ENCODE measurements at regions not wholly inside any gene's neighbourhood (a gene's known extent, or its start where the extent isn't known, plus 50 kb on each side); places are given as distances from the start of the nearest gene placed in this dataset.
A peak's percentile ranks its signal among the peaks of the same experiment; 100 is the strongest.
"Not testable (repeated sequence)": the region's sequence is repeated elsewhere in the genome, so short reads cannot be mapped to it uniquely, and the experiment has no call there.

- no peak for DNase-seq (ENCODE audit: low spot score)
- no peak for TF ChIP-seq CTCF (IDR thresholded peaks at IDR 0.05)
- no peak for ATAC-seq (ENCODE audit: low FRiP score)
These were observed 200.3 kb downstream of the EDN1 start for GRCh38 chr6:12490351-12490903.

GRCh38 chr6:12490904-12491571 lies 200.9 kb downstream of the EDN1 start:
- ATAC-seq (ENCODE audit: low FRiP score) (peak; percentile 80), DNase-seq (ENCODE audit: low spot score) (no peak)
- TF ChIP-seq CTCF (IDR thresholded peaks at IDR 0.05) = no peak

- not testable (repeated sequence) for ATAC-seq (ENCODE audit: low FRiP score); DNase-seq (ENCODE audit: low spot score)
These were observed 202.8 kb downstream of the EDN1 start for GRCh38 chr6:12492929-12493328.

GRCh38 chr6:12493446-12493845 lies 203.3 kb downstream of the EDN1 start:
- no peak for TF ChIP-seq CTCF (IDR thresholded peaks at IDR 0.05)
- DNase-seq (ENCODE audit: low spot score) = no peak
- ATAC-seq (ENCODE audit: low FRiP score) = no peak

GRCh38 chr6:12494161-12494560 lies 204.0 kb downstream of the EDN1 start:
- no peak for TF ChIP-seq CTCF (IDR thresholded peaks at IDR 0.05)
- no peak for ATAC-seq (ENCODE audit: low FRiP score)

GRCh38 chr6:12501990-12502389 lies 211.8 kb downstream of the EDN1 start:
- ATAC-seq (ENCODE audit: low FRiP score) = no peak
- TF ChIP-seq CTCF (IDR thresholded peaks at IDR 0.05) = no peak
- DNase-seq (ENCODE audit: low spot score) = no peak

More at GRCh38 chr6:12494161-12494560, 204.0 kb downstream of the EDN1 start:
- DNase-seq (ENCODE audit: low spot score) = no peak

GRCh38 chr6:12504325-12504966 lies 212.1 kb upstream of the PHACTR1 start:
- DNase-seq (ENCODE audit: low spot score) (no peak), ATAC-seq (ENCODE audit: low FRiP score) (no peak)
- no peak for TF ChIP-seq CTCF (IDR thresholded peaks at IDR 0.05)

All from omental fat pad (tissue), 3 donors.